ENCODE measurements at regions not wholly inside any gene's neighbourhood (a gene's known extent, or its start where the extent isn't known, plus 50 kb on each side); places are given as distances from the start of the nearest gene placed in this dataset.

- no peak for TF ChIP-seq CTCF (conservative IDR thresholded peaks at IDR 0.05; ENCODE audit: low read depth, low read length)
- no peak overlapping the region for H3K4me3 ChIP-seq (ENCODE audit: low read length)
- no peak for DNase-seq (ENCODE audit: low read depth)
These were observed 440.5 kb downstream of the MIAT start for GRCh38 chr22:27097933-27098332.

DNA sequence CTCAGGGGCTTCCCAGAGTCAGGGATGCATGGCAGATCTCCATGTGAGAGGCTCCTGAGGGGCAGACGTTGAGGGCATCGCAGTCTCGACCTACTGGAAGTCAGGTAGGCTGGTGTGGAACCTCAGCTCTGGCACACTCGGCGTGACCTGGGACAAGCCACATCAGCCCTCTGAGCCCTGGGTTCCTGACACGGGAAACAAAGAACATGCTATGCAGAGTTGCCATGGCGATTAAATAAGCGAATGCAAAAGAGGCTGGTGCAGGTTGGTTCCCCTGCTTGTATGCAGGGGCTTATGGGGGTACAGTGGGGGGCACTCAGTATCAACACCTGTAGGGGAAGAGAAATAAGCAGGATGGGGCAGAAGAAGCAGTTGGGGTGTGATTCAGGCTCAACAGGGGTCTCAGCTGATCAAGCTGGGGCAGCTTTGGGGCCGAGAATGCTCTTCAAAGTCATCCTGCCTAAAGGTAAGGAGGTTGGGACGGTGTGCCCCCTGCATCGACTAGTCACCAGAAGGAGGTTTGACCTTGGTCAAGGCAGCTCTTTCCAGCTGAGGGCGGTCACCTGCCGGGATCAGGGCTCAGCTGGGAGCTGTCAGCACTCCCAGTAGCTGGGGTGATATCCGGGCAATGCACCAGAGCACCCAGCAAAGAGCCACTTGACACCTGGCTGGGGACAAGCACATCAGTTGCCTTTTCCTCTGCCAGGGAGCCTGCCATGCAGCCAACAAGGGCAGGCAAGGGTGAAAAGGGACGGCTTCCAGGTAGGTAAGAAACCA, 442.7 kb downstream of the MIAT start:
- TF ChIP-seq CTCF (conservative IDR thresholded peaks at IDR 0.05; ENCODE audit: low read depth, low read length) = no peak
- no peak overlapping the region for H3K4me3 ChIP-seq (ENCODE audit: low read length)
- no peak for DNase-seq (ENCODE audit: low read depth)

DNA sequence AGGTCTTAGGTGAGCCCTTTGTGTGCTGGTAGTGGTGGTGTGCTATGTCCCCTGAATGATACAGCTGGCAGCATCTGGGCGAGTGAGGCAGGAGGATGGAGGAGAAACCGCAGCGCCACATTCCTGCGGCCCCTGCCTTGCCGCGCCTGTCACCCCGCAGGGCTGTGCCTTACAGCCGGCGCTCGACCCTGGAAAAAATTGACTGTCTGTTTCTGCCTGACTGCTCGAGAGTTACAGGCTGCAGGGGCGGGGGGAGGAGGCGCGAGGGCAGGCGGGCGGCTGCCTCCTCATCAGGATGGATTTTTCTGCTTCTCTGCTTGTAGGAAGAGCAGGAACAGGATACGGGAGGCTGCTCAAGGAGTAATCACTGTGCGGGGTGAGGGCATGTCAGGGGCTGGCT, 443.4 kb downstream of the MIAT start:
- no peak for DNase-seq (ENCODE audit: low read depth)
- TF ChIP-seq CTCF (conservative IDR thresholded peaks at IDR 0.05; ENCODE audit: low read depth, low read length) = no peak
- peak overlapping the region; percentile 20 for H3K4me3 ChIP-seq (ENCODE audit: low read length)

DNA sequence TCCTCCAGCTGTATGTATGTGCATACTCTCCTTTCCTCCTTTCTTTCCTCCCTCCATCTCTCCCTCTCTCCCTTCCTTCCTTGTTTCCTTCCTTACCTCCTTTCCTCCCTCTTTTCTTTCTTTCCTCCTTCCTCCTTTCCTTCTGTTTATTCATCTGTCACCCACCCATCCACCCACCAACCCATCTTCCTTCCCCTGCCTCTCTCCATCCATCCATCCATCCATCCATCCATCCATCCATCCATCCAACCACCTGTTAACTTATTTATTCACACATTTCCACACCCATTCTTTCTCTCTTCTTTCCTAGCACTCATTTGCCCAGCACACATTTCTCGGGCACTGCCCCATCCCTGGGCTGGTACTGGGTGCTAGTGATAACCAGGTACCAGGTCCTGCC, 443.9 kb downstream of the MIAT start:
- no peak for DNase-seq (ENCODE audit: low read depth)
- TF ChIP-seq CTCF (conservative IDR thresholded peaks at IDR 0.05; ENCODE audit: low read depth, low read length) = no peak
- peak overlapping the region; percentile 20 for H3K4me3 ChIP-seq (ENCODE audit: low read length)

GRCh38 chr22:27104449-27104848, 447.1 kb downstream of the MIAT start:
- no peak for DNase-seq (ENCODE audit: low read depth)
- no peak overlapping the region for H3K4me3 ChIP-seq (ENCODE audit: low read length)
- no peak for TF ChIP-seq CTCF (conservative IDR thresholded peaks at IDR 0.05; ENCODE audit: low read depth, low read length)

- no peak for DNase-seq (ENCODE audit: low read depth)
- TF ChIP-seq CTCF (conservative IDR thresholded peaks at IDR 0.05; ENCODE audit: low read depth, low read length) = no peak
These were observed 448.0 kb downstream of the MIAT start for GRCh38 chr22:27105142-27106025.

More at GRCh38 chr22:27105142-27106025, 448.0 kb downstream of the MIAT start:
- no peak overlapping the region for H3K4me3 ChIP-seq (ENCODE audit: low read length)
